GM23248 (cell line): ENCODE measurements at regions not wholly inside any gene's neighbourhood (a gene's known extent, or its start where the extent isn't known, plus 50 kb on each side); places are given as distances from the start of the nearest gene placed in this dataset.

ENCODE experiments used
- DNase-seq: peaks from one replicate; pipeline ENCODE4 v3.0.0-alpha.2; 2015
- H2AFZ ChIP-seq: fragments of 200-600 bp; sonication (generic); 2 replicates; pipeline ENCODE4 v1.6.1; 2016; ENCODE audit warnings: antibody characterized with exemption
- H3F3A ChIP-seq: fragments of 200-600 bp; sonication (generic); 2 replicates; pipeline ENCODE4 v1.6.1; 2016; ENCODE audit warnings: mild to moderate bottlenecking, antibody characterized with exemption, mixed run types; ENCODE audit not compliant: insufficient read depth
- H3K27ac ChIP-seq: fragments of 200-600 bp; sonication (generic); 2 replicates; pipeline ENCODE4 v1.5.1; 2016; ENCODE audit warnings: mild to moderate bottlenecking
- H3K27me3 ChIP-seq: fragments of 200-600 bp; sonication (generic); replicated peaks from 2 replicates; pipeline ENCODE4 v1.6.1; 2016; ENCODE audit warnings: mild to moderate bottlenecking; ENCODE audit not compliant: insufficient read depth
- H3K36me3 ChIP-seq: fragments of 200-600 bp; sonication (generic); 2 replicates; pipeline ENCODE4 v1.6.1; 2016; ENCODE audit warnings: low read depth, mild to moderate bottlenecking
- H3K4me1 ChIP-seq: fragments of 200-600 bp; sonication (generic); 2 replicates; pipeline ENCODE4 v1.6.1; 2016; ENCODE audit warnings: mild to moderate bottlenecking; ENCODE audit not compliant: insufficient read depth
- H3K4me2 ChIP-seq: fragments of 200-600 bp; sonication (generic); one replicate; pipeline ENCODE4 v1.6.1; 2016; ENCODE audit warnings: mild to moderate bottlenecking; ENCODE audit not compliant: unreplicated experiment
- H3K4me3 ChIP-seq: fragments of 200-600 bp; sonication (generic); 2 replicates; pipeline ENCODE4 v1.5.1; 2016; ENCODE audit warnings: mild to moderate bottlenecking
- H3K79me2 ChIP-seq: fragments of 200-600 bp; sonication (generic); 2 replicates; pipeline ENCODE4 v1.6.1; 2016; ENCODE audit warnings: mild to moderate bottlenecking; ENCODE audit not compliant: insufficient read depth
- H3K9ac ChIP-seq: fragments of 200-600 bp; sonication (generic); 2 replicates; pipeline ENCODE4 v1.6.1; 2016; ENCODE audit warnings: mild to moderate bottlenecking
- H3K9me2 ChIP-seq: fragments of 200-600 bp; sonication (generic); 2 replicates; pipeline ENCODE4 v1.6.1; 2016; ENCODE audit warnings: mixed run types, mild to moderate bottlenecking, moderate library complexity; ENCODE audit not compliant: insufficient read depth
- H3K9me3 ChIP-seq: fragments of 200-600 bp; sonication (generic); one replicate; pipeline ENCODE4 v1.6.1; 2017; ENCODE audit warnings: low read depth
- H4K20me1 ChIP-seq: fragments of 200-600 bp; sonication (generic); 2 replicates; pipeline ENCODE4 v1.6.0; 2016; ENCODE audit not compliant: insufficient read depth
- EZH2 ChIP-seq: fragments of 200-600 bp; sonication (generic); IDR thresholded peaks from 2 replicates; pipeline ENCODE4 v1.6.1; 2018; ENCODE audit warnings: antibody characterized with exemption, mild to moderate bottlenecking; ENCODE audit not compliant: insufficient read depth, poor library complexity, severe bottlenecking
- EZH2phosphoT487 ChIP-seq: fragments of 200-600 bp; sonication (generic); IDR thresholded peaks from 2 replicates; pipeline ENCODE4 v1.6.1; 2018; ENCODE audit warnings: antibody characterized with exemption, moderate library complexity, mild to moderate bottlenecking, low read depth; ENCODE audit not compliant: insufficient read depth
- WGBS, 2 experiments: methylation state at CpG; one replicate each; pipeline ENCODE4 v1.1.6; 2015 to 2017; ENCODE audit warnings: low lambda C conversion rate in 2 of 2, low coverage in 1 of 2; ENCODE audit errors: missing lambda C conversion rate in 2 of 2; 5-methylcytosine and 5-hydroxymethylcytosine counted together
- in situ Hi-C: fragments of 300-500 bp; cut with MboI; formaldehyde crosslinking; loops from 2 replicates; pipeline ENCODE4 v1.15.0; 2020

DNA sequence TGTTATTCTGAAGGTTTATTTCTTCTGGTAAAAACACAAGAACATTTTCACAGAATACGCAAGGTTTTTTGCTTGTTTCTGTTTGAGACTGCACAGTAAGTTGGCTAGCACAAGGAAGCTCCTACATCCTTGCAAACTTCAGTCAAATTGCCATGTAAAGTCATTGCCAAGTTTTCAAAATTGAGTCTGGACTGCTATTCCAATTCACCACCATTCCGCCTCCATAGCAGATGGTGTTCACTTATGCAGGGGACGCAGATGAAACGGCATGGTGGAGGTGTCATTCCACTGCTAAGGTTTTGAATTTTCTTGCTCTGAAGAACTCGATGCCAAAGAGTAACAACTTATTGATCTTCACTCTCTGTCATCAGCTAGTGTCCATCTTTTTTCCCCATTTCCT is 303.9 kb upstream of the SYT1 start:
- TF ChIP-seq EZH2phosphoT487 (no peak), EZH2 (no peak)
- Histone ChIP-seq H2AFZ (no peak overlapping the region), H3K27ac (no peak overlapping the region), H3K27me3 (no peaks in the 10 kb centered on the region), H3K9ac (no peak overlapping the region), H4K20me1 (no peaks in the 10 kb centered on the region), H3K4me1 (peaks cover 6% of the 10 kb centered on the region; the same call in 1 of the 2 replicates), H3K4me3 (no peak overlapping the region), H3K79me2 (no peaks in the 10 kb centered on the region), H3K9me2 (no peaks in the 10 kb centered on the region), H3K9me3 (no peaks in the 10 kb centered on the region), H3F3A (no peaks in the 10 kb centered on the region), H3K36me3 (no peaks in the 10 kb centered on the region), H3K4me2 (no peak overlapping the region)
- in situ Hi-C loops = no loop called here
- DNase-seq = no peak
- 96 to 100% methylated on average over 5 of the region's 5 CpGs for WGBS, 2 experiments

DNA sequence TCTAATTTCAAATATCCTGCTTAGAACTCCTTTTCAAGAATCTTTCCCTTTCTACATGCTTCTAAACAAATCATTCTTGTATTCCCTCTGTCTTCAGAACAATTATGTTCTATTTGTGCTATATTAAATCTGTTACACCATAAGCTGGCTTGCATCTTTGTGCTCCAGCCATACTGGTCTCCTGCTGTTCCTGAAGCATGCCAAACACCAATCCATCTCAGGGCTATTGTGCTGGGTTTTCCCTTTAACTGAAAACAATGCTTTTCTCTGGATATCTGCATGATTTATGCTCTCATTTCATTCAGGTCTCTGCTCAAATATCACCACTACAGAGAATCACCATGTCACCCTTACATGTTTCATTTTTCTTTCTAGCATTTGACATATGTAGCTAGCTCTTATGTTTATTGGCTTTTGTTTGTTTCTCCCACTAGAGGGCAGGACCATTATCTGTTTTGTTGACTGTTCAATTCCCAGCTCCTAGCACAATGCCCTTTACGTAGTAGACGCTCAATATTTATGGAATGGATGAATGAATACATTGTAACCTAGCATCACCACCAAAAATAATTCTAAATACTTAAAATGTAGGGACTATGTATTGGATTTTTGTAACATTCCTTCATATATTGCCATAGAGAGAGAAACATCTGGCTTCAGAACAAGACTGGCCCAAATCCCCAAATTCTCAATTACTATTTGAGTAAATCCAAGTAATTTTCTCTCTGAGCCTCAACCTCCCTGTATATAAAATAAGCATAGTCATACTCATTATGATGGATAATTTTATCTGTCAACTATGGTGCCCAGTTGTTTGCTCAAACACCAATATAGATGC is 302.0 kb upstream of the SYT1 start:
- no peaks in the 10 kb centered on the region for H3K27me3 ChIP-seq
- DNase-seq = peak; percentile 30
- no peak overlapping the region for H3K4me2 ChIP-seq
- TF ChIP-seq EZH2 (no peak), EZH2phosphoT487 (no peak)
- no peaks in the 10 kb centered on the region for H3K36me3 ChIP-seq
- H3F3A ChIP-seq = no peaks in the 10 kb centered on the region
- no peaks in the 10 kb centered on the region for H3K9me3 ChIP-seq
- no peaks in the 10 kb centered on the region for H3K79me2 ChIP-seq
- H3K27ac ChIP-seq = no peak overlapping the region
- in situ Hi-C loops = no loop called here
- no peaks in the 10 kb centered on the region for H4K20me1 ChIP-seq
- no peaks in the 10 kb centered on the region for H3K4me1 ChIP-seq
- no peak overlapping the region for H3K9ac ChIP-seq
- H3K4me3 ChIP-seq = no peak overlapping the region
- H2AFZ ChIP-seq = no peak overlapping the region
- 95 to 97% methylated on average over 2 of the region's 2 CpGs for WGBS, 2 experiments
- H3K9me2 ChIP-seq = no peaks in the 10 kb centered on the region

DNA sequence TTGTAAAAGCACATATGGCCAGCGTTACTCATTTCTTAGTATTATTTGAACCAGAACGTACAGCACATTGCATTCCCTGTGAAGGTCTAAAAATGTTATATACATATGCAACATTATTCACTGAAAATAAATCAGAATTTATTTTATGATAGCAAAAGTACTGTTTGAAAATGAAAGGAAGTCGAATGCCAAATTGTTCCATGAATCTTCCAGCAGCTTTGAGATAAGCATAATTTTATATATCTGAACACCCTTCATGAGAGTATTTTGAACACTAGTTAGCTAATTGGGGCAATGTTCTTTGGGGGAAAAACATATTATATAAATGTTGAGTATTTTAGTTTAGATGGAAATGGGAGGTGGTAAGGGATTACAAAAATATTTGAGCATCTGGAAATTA is 300.7 kb upstream of the SYT1 start:
- 0 out of 2 replicates have a peak, but pooled peaks cover 6% of the 10 kb centered on the region for H3K4me1 ChIP-seq
- no peak overlapping the region for H3K4me3 ChIP-seq
- no peaks in the 10 kb centered on the region for H3F3A ChIP-seq
- no peak overlapping the region for H3K9ac ChIP-seq
- no peaks in the 10 kb centered on the region for H3K79me2 ChIP-seq
- H2AFZ ChIP-seq = no peak overlapping the region
- in situ Hi-C loops = no loop called here
- WGBS, 2 experiments = 78 to 82% methylated on average over 3 of the region's 3 CpGs
- no peaks in the 10 kb centered on the region for H3K9me2 ChIP-seq
- H4K20me1 ChIP-seq = no peaks in the 10 kb centered on the region
- H3K27ac ChIP-seq = no peak overlapping the region
- no peak overlapping the region for H3K4me2 ChIP-seq
- DNase-seq = no peak
- H3K36me3 ChIP-seq = no peaks in the 10 kb centered on the region
- no peaks in the 10 kb centered on the region for H3K9me3 ChIP-seq
- no peaks in the 10 kb centered on the region for H3K27me3 ChIP-seq
- TF ChIP-seq EZH2 = no peak
- no peak for TF ChIP-seq EZH2phosphoT487

DNA sequence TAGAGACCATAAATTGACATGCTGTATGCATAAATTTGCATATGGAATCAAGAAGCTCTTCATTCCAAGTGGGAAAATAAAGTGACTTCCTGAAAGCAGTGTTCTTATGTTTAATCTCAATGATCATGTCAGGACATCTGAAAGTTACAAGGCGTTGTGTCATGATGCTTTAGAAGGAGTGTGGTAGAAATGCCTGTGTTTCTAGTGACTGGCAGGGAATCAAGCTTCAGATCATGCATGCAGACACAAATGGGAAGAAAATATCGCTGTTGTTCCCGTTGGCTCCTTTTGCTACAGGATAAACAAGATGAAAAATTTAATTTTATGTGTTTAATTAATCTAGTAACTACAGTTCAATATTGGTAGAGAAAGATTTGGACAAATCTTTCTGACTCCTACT is 298.1 kb upstream of the SYT1 start:
- Histone ChIP-seq H3F3A (no peaks in the 10 kb centered on the region), H3K9me3 (no peaks in the 10 kb centered on the region), H3K4me3 (no peak overlapping the region), H3K36me3 (no peaks in the 10 kb centered on the region), H4K20me1 (no peaks in the 10 kb centered on the region), H3K27me3 (no peaks in the 10 kb centered on the region), H3K9ac (no peak overlapping the region), H2AFZ (no peak overlapping the region), H3K4me1 (0 out of 2 replicates have a peak, but pooled peaks cover 6% of the 10 kb centered on the region), H3K27ac (no peak overlapping the region), H3K4me2 (no peak overlapping the region), H3K79me2 (no peaks in the 10 kb centered on the region), H3K9me2 (no peaks in the 10 kb centered on the region)
- TF ChIP-seq EZH2phosphoT487 (no peak), EZH2 (no peak)
- no peak for DNase-seq
- in situ Hi-C loops = no loop called here
- WGBS, 2 experiments = 53 to 65% methylated on average over 3 of the region's 3 CpGs
